ENCODE measurements at regions not wholly inside any gene's neighbourhood (a gene's known extent, or its start where the extent isn't known, plus 50 kb on each side); places are given as distances from the start of the nearest gene placed in this dataset.

GRCh38 chr2:134120406-134120732 lies 133.5 kb upstream of the MGAT5 start:
- no peak for TF ChIP-seq CTCF (IDR thresholded peaks at IDR 0.05; ENCODE audit: low read depth, low read length, missing control alignments)
- in situ Hi-C loops (cut with HindIII; ENCODE audit: low sequenced_read_pairs) = no loop called here
- peak overlapping the region; percentile 86 for H3K4me3 ChIP-seq (ENCODE audit: low read depth, low read length)
- DNase-seq (ENCODE audit: low read depth) = no peak

DNA sequence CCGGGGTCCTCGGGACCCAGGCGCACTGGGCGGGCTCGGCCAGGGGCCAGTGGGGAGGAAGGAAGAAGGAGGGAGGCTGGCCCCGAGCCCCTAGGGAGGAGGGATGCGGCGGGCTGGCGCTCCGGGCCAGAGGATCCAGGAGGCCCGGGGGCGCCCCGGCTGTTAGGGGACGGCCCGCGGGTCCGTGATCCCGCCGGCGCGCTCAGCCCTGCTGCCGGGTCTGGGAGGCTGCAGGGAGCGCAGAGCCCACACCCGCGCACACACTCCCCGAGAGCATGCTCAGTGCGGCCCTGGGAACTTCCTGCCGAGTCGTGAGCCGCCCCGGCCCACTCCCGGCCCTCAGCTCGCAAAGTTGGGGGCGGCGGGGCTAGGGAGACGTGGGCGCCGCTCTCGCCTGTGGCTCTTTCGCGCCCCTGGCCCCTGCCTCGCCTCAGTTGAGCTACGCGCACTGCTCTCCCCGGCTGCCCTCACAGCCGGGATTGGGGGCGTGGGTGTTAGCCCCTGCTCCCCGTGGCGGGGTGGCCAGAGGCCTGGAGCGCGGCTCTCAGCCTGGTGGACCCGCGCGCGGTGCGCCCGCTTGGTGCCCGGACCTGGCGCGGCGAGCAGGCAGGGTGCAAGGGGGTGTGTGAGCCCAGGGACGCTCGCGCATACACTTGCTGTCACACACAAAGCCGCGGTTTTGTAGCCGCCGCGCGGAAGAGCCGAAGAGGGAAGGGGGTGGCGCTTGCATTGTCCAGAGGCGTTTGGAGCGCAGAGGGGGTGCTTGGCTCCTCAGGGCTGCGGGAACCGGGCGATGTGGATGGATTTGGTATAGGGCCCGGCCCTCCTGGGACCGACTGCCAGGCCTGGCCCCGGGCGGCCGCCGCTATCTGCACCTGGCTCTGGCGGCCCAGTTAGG lies 132.9 kb upstream of the MGAT5 start:
- no peak for TF ChIP-seq CTCF (IDR thresholded peaks at IDR 0.05; ENCODE audit: low read depth, low read length, missing control alignments)
- DNase-seq (ENCODE audit: low read depth) = peak; percentile 39
- peak overlapping the region; percentile 86 for H3K4me3 ChIP-seq (ENCODE audit: low read depth, low read length)
- in situ Hi-C loops (cut with HindIII; ENCODE audit: low sequenced_read_pairs) = no loop called here

GRCh38 chr2:134122610-134123009 lies 131.3 kb upstream of the MGAT5 start:
- in situ Hi-C loops (cut with HindIII; ENCODE audit: low sequenced_read_pairs) = no loop called here
- H3K4me3 ChIP-seq (ENCODE audit: low read depth, low read length) = no peak overlapping the region
- TF ChIP-seq CTCF (IDR thresholded peaks at IDR 0.05; ENCODE audit: low read depth, low read length, missing control alignments) = no peak
- no peak for DNase-seq (ENCODE audit: low read depth)

DNA sequence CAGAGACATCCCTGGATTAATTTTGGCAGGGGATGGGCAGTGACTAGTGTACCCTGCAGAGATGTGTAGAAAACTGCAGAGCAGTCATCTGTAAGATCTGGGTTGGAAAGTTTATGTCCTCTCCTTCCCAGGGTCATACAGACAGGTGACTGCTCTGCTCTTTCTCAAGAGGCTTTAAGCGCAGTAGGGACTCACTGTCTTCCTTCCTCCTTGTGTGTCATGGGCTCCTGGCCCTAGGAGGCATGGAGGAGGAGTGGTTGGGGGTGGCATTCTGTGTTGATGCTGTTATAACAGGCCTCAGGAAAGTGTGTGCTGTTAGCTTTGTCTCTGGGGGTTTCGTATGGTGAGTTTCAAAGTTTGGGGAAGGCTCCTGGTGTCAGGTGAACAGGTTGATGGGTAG lies 130.5 kb upstream of the MGAT5 start:
- in situ Hi-C loops (cut with HindIII; ENCODE audit: low sequenced_read_pairs) = no loop called here
- DNase-seq (ENCODE audit: low read depth) = no peak
- H3K4me3 ChIP-seq (ENCODE audit: low read depth, low read length) = no peak overlapping the region
- TF ChIP-seq CTCF (IDR thresholded peaks at IDR 0.05; ENCODE audit: low read depth, low read length, missing control alignments) = no peak

- TF ChIP-seq CTCF (IDR thresholded peaks at IDR 0.05; ENCODE audit: low read depth, low read length, missing control alignments) = no peak
- no peak for DNase-seq (ENCODE audit: low read depth)
- in situ Hi-C loops (cut with HindIII; ENCODE audit: low sequenced_read_pairs) = no loop called here
- H3K4me3 ChIP-seq (ENCODE audit: low read depth, low read length) = no peak overlapping the region
Observed at GRCh38 chr2:134124047-134124753, 129.7 kb upstream of the MGAT5 start.

- DNase-seq (ENCODE audit: low read depth) = no peak
- in situ Hi-C loops (cut with HindIII; ENCODE audit: low sequenced_read_pairs) = loop anchor here (5.0 kb wide), 1 partner anchor 35 kb away; no protein-coding TSS in a partner anchor
- H3K4me3 ChIP-seq (ENCODE audit: low read depth, low read length) = no peak overlapping the region
- no peak for TF ChIP-seq CTCF (IDR thresholded peaks at IDR 0.05; ENCODE audit: low read depth, low read length, missing control alignments)
Observed at GRCh38 chr2:134127496-134127895, 126.4 kb upstream of the MGAT5 start.

Data from astrocyte of the cerebellum (primary cell).